NCI-H2029 treated with DMSO at 0.1 percent for 48 hours (cell line): ENCODE measurements at regions not wholly inside any gene's neighbourhood (a gene's known extent, or its start where the extent isn't known, plus 50 kb on each side); places are given as distances from the start of the nearest gene placed in this dataset.

Experiments used
- DNase-seq: peaks from one replicate; lab custom pipeline; 2025; lab: John Stamatoyannopoulos, UW

DNA sequence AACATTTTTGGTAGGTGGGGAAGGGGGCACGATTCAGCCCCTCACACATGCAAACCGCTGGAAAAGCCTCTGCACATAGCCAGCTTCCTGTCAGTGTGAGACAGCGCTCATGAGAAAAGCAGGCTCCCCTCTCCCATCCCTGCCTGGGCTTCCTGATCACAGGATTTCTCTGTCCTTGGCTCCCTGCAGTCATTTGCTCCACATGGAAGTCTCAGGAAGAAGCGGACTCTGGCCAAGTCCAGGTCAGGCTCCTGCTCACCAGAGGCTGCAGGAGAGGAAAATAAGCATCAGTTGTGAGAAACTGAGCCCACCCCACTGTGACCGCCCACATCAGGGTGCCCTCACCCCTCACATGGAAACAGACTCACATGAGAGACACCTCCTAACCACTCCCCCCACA is 664.3 kb upstream of the TENM3 start:
- no peak for DNase-seq

GRCh38 chr4:181579486-181579885 is 663.7 kb upstream of the TENM3 start:
- DNase-seq: no peak

DNA sequence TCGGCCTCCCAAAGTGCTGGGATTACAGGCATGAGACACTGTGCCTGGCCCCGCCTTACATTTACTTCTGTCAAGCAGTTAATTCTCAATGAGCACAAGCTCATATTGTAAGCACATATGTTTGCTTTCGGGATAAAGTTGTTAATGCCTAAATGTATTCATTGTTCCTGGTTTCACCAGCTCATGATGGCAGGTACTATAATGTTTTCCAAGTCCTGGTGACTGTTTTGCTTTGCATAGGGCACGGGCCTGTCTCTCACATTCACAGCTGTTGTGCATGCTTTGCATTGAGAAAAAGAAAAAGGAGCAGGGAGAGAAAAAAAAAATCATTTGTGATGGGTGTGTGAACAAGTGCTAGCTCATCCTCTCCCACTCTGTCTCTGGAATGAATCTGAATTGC is 661.2 kb upstream of the TENM3 start:
- DNase-seq: no peak

GRCh38 chr4:181582595-181582994 is 660.6 kb upstream of the TENM3 start:
- DNase-seq: no peak

GRCh38 chr4:181588733-181589302 is 654.4 kb upstream of the TENM3 start:
- no peak for DNase-seq

DNA sequence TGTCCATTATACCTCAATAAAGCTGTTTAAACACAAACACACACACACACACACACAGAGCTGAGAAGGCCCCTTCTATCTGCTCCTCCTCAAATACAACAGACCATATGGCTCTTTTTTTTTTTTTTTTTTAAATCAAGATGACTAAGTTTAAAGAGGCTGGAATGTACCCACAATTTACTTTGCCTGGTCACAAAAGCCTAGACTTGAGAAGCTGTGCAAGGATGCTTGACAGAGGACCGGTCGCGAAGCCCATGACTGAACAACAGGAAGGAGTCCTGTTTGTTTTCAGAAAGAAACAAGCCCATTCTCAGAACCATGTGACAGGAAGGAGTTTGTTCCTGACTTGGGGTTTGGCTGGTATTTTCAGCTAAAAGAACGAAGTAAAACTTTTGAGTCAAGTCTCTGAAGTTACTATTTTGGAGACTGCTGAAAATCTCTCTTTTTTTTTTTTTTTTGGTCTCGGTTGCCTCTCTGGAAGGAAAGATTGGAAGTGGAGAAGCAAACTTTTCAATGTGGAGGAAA is 650.9 kb upstream of the TENM3 start:
- DNase-seq: no peak

DNA sequence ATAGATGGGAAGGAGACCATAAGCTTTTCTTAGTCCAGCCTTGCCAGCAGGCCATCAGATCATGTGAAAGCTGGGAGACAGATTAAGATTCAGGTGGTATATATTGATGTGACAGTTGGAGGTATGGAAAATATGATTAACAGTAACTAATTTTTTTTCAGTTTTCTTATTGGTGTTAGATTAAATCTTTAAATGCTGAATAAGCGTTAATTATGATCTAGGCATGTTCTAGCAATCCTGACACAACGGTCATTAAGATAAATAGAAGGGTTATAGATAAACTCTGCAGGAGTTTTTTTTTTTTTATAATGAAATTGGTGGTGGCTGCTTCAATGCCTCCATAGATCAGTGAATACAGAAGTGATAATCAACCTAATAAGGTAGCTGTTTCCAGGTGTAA is 649.5 kb upstream of the TENM3 start:
- no peak for DNase-seq

DNA sequence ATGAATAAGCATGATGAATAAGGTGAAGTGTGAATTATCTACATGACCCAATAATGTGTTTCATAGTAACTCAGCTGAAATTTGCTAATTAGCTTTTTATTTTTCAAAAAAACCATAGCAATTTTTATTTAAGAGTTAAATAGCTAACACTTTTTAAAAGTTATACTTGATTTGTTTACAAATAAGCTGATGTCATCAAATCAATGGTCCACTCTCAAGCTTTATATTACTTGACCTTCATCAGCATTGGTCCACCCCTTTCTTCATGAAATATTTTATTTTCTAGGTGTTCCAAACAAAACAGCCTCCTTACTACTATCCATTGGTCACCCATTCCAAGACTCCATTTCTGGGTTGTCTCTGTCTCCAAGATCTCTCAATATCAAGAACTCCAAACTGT is 649.0 kb upstream of the TENM3 start:
- DNase-seq: no peak

- no peak for DNase-seq
Measured at GRCh38 chr4:181595716-181596115, 647.5 kb upstream of the TENM3 start.

DNA sequence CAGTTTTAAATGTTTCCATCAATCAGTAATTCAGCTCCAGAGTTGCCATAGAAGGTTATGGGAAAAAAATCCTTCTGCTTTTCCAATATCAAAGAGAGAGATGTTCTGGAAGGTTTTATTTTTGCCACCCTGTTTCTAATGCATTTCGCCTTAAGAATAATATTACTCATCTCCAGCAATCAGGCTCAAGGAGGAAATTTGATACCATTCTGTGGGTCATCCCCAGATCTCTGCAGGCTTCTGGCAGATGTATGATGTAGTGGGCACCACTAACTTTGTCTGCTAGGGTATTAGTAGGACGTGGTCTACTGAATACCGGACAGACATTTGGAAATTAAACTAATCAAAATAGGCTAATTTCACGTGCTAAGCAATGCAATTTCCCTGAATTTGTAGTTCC is 645.4 kb upstream of the TENM3 start:
- no peak for DNase-seq

- DNase-seq: no peak
Measured at GRCh38 chr4:181599134-181599533, 644.1 kb upstream of the TENM3 start.

DNA sequence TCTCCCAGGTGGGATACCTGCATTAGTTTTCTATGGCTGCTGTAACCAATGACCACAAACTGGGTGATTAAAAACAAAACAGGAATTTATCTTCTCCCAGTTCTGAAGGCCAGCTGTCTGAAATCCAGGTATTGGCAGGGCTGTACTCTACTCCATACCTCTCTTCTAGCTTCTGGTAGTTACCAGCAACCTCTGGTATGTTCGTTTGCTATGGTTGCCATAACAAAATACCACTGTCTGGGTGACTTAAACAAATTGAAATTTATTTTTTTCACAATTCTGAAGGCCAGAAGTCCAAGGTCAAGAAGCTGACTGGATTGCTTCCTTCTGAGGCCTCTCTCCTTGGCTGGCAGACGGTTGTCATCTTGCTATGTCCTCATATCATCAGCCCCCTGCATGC is 642.1 kb upstream of the TENM3 start:
- DNase-seq: no peak

- no peak for DNase-seq
Measured at GRCh38 chr4:181604546-181604945, 638.7 kb upstream of the TENM3 start.

DNA sequence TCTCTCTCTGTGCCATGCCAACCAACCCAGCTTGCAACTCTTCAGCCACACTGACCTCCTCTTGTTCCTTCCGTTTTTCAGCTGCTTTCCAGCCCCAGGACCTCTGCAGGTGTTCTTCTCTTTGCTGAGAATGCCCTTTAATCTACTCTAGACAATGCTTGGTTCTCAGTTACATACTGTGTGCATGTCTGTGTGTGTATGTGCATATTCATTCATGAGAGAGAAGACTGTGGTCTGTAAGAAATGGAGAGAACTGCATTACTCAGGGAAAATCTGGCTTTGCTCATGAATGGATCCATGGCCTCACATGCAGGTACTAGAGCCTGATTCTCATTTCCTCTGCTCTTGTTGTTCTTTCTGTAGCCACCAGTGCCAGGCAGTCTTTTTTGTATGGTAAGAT is 636.9 kb upstream of the TENM3 start:
- DNase-seq: no peak

DNA sequence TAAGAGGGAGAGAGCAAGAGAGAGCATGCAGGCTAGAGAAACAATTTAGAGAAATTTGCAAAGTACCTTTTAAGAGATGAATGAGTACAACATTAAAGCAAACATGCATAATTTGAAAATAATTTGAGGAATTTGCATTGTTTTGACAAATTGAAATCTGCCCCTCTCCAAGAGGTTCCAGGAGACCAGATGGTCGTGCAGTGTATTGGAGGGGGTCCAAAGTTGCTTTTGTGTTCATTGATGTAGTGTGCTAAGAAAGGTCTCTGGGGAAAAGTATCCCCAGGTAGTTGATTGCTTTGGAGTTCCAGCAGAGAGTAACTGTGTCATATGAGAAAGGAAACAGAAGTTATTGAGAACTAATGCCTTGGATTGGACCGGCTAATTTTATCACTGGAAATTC is 635.0 kb upstream of the TENM3 start:
- DNase-seq: no peak

DNA sequence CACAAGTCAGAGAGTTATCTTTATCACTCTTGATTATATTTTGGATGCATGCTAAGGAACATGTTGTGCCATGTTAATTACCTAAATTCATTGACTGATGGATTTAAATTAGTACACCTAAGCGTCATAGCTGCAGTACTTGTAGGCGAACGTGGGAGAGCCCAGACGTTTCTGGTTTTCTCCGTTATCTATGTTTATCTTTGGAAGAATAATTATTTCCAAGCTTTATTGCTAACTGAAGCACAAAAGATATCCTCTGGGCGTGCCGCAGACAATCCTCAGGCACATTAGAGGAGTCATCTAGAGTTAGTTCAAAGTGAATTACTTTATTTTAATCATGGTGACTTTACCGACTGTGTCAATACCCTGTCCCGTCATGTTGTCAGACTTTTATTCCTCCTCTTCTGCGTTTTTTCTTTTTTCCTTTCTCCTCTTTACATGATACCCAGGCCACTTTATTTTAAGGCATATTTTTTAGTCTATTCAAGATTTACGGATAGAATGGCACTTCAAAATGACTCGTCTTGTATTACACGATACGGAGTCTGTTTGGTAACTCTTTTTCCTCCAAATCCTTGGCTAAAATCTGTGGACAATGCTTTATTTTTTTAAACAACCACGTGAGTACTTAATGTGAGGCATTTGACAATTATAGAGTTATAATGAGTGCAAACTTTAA is 632.0 kb upstream of the TENM3 start:
- no peak for DNase-seq

DNA sequence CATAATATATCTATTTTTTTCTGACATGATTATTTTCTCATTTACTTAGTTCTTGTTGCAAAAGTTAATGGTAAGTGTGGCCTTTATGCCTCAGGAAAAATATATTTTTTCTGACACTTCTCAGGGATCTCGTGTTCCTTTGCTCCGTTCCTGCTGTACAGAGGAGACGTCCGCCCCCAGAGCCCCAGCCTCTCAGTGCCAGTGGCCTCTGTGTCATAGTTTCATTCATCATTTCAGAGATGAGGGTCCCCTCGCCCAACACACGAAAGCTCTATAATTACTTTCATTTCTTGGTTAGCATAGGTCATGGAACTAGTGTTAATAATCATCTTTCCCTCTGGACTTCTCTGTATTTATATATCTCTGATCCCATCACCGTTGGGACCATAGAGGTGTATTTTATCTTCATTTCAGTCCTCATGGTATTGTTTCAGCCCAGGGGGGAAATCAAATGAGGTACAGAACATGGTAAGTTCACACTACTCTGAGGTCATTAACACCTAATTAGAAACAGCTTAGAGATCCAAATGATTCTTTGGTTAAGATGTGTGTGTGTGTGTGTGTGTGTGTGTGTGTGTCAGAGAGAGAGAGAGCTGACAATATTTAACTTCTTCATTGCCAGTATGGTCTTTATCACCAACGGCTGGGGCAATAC is 631.1 kb upstream of the TENM3 start:
- no peak for DNase-seq

DNA sequence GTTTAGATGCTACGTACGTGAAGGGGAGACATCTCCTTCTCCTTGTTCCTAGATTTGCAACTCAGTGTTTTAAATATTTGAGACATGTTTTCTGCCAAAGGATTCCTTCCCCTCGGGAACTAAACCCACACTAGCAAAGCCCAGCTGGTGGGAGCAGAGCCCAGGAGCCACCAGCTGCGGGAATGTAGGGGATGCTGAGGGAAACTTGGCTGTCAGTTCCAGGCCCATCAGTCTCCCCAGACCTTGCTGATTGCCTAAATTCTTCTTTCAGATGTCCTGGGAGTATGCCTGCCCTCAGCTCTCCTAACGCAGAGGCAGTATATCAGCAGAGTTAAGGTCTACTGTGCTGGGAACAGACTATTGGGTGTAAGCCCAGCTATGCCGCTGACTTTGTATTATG is 630.0 kb upstream of the TENM3 start:
- no peak for DNase-seq

GRCh38 chr4:181618038-181618618 is 625.1 kb upstream of the TENM3 start:
- DNase-seq: no peak

DNA sequence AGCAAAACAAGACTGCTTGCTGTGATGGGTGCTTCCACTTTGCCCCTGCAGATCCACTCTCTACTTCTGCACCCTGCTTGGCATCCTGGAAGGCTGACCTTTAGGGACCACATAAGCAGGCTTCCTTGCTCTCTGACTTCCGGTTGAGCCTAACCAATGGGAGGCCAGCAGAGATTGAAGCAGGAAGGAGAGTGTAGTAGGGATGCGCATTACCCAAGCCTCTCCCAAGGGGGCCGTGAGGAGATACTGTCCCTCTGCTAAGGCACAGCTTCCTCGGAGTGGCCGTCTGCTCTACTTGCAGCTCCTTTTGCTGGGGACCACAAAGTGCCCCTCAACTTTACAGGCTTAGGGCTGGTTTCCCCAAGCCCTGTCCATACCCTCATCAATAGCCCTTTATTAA is 624.3 kb upstream of the TENM3 start:
- no peak for DNase-seq

- no peak for DNase-seq
Measured at GRCh38 chr4:181619651-181620050, 623.6 kb upstream of the TENM3 start.

- DNase-seq: no peak
Measured at GRCh38 chr4:181637186-181638105, 605.8 kb upstream of the TENM3 start.
